Right lung (tissue), 2 donors: ENCODE measurements at regions not wholly inside any gene's neighbourhood (a gene's known extent, or its start where the extent isn't known, plus 50 kb on each side); places are given as distances from the start of the nearest gene placed in this dataset.

ENCODE experiments used
- DNase-seq, 2 donors: peaks; one replicate each; pipeline ENCODE4 v3.0.0-alpha.2; 2013

- no peak for DNase-seq
Measured at GRCh38 chr4:64582492-64582891, 173.2 kb upstream of the TECRL start.

GRCh38 chr4:64581422-64581821, 172.2 kb upstream of the TECRL start:
- DNase-seq, result no peak

- DNase-seq, result peak in 1 of 2 donors; percentile 2
Measured at GRCh38 chr4:64564126-64564525, 154.9 kb upstream of the TECRL start.

GRCh38 chr4:64559571-64559970, 150.3 kb upstream of the TECRL start:
- no peak for DNase-seq

GRCh38 chr4:64551125-64551524, 141.9 kb upstream of the TECRL start:
- DNase-seq, result no peak

GRCh38 chr4:64545593-64545992, 136.3 kb upstream of the TECRL start:
- no peak for DNase-seq

- DNase-seq, result peak; percentile 39 to 54
Measured at GRCh38 chr4:64539234-64539849, 130.1 kb upstream of the TECRL start.

GRCh38 chr4:64538219-64538618, 129.0 kb upstream of the TECRL start:
- no peak for DNase-seq

GRCh38 chr4:64533637-64534036, 124.4 kb upstream of the TECRL start:
- DNase-seq, result no peak

- DNase-seq, result no peak
Measured at GRCh38 chr4:64533159-64533558, 123.9 kb upstream of the TECRL start.

- DNase-seq, result no peak
Measured at GRCh38 chr4:64520421-64520820, 111.2 kb upstream of the TECRL start.

- DNase-seq, result no peak
Measured at GRCh38 chr4:64518600-64518999, 109.3 kb upstream of the TECRL start.

- DNase-seq, result no peak
Measured at GRCh38 chr4:64516176-64516575, 106.9 kb upstream of the TECRL start.

- DNase-seq, result no peak
Measured at GRCh38 chr4:64508089-64508488, 98.8 kb upstream of the TECRL start.

GRCh38 chr4:64503945-64504675, 94.9 kb upstream of the TECRL start:
- no peak for DNase-seq

- DNase-seq, result peak; percentile 21 to 29
Measured at GRCh38 chr4:64503416-64503815, 94.2 kb upstream of the TECRL start.

- DNase-seq, result no peak
Measured at GRCh38 chr4:64497491-64497890, 88.2 kb upstream of the TECRL start.

- DNase-seq, result no peak
Measured at GRCh38 chr4:64495946-64496345, 86.7 kb upstream of the TECRL start.

- no peak for DNase-seq
Measured at GRCh38 chr4:64489628-64490027, 80.4 kb upstream of the TECRL start.

GRCh38 chr4:64479338-64479737, 70.1 kb upstream of the TECRL start:
- no peak for DNase-seq

GRCh38 chr4:64477127-64477526, 67.9 kb upstream of the TECRL start:
- DNase-seq, result no peak

- DNase-seq, result no peak
Measured at GRCh38 chr4:64465263-64465662, 56.0 kb upstream of the TECRL start.

GRCh38 chr4:64464581-64464980, 55.3 kb upstream of the TECRL start:
- no peak for DNase-seq
